Heart left ventricle (tissue), 16 donors: ENCODE measurements at regions not wholly inside any gene's neighbourhood (a gene's known extent, or its start where the extent isn't known, plus 50 kb on each side); places are given as distances from the start of the nearest gene placed in this dataset.

Source experiments
- ATAC-seq, 4 donors: fragments of 200-7000 bp; cut with Tn5 transposase; one replicate each; pipeline ENCODE4 v1.9.1; 2020 to 2022; ENCODE audit warnings: moderate library complexity in 4 of 4, mild to moderate bottlenecking in 3 of 4, moderate number of reproducible peaks in 1 of 4
- DNase-seq, 5 donors: peaks; one replicate each; pipeline ENCODE4 v3.0.0-alpha.2; 2020
- H3K27ac ChIP-seq, 12 donors: fragments of 200-600 bp; sonication (generic) in 4 of 12; one replicate each; pipeline versions ENCODE4 v1.5.0 to v1.8.0; 2016 to 2022; ENCODE audit warnings: mild to moderate bottlenecking in 2 of 12
- H3K27me3 ChIP-seq, 9 donors: fragments of 200-600 bp; sonication (generic) in 2 of 9; one replicate each; pipeline versions ENCODE4 v1.5.1 to v1.8.0; 2016 to 2022; ENCODE audit warnings: mild to moderate bottlenecking in 3 of 9
- H3K36me3 ChIP-seq, 9 donors: fragments of 200-600 bp; sonication (generic) in 2 of 9; one replicate each; pipeline versions ENCODE4 v1.5.0 to v1.8.0; 2018 to 2022; ENCODE audit warnings: mild to moderate bottlenecking in 2 of 9
- H3K4me1 ChIP-seq, 12 donors: fragments of 200-600 bp; sonication (generic) in 4 of 12; one replicate each; pipeline versions ENCODE4 v1.5.0 to v1.8.0; 2016 to 2022; ENCODE audit warnings: mild to moderate bottlenecking in 3 of 12
- H3K4me3 ChIP-seq, 12 donors: fragments of 200-600 bp; sonication (generic) in 4 of 12; one replicate each; pipeline versions ENCODE4 v1.5.0 to v1.8.0; 2017 to 2022; ENCODE audit warnings: mild to moderate bottlenecking in 9 of 12, moderate library complexity in 4 of 12
- H3K9me3 ChIP-seq, 12 donors: fragments of 200-600 bp; sonication (generic) in 4 of 12; one replicate each; pipeline versions ENCODE4 v1.5.0 to v1.8.0; 2016 to 2022; ENCODE audit warnings: mild to moderate bottlenecking in 1 of 12
- POLR2A ChIP-seq, 2 donors: fragments of 450-650 bp; IDR thresholded peaks; one replicate each; pipeline ENCODE4 v1.6.1; 2017; ENCODE audit warnings: antibody characterized with exemption in 2 of 2, mild to moderate bottlenecking in 2 of 2, moderate library complexity in 2 of 2
- WGBS, 4 donors: extraction: QIAGEN DNeasy Blood & Tissue Kit in 2 of 4; methylation state at CpG; one replicate each; pipeline versions ENCODE4 v1.1.5 to v1.1.7; 2013 to 2018; 5-methylcytosine and 5-hydroxymethylcytosine counted together
- intact Hi-C, 10 donors: fragments of 100-400 bp; cut with DNase I; formaldehyde crosslinking; loops; one replicate each; pipeline versions ENCODE4 v1.11.1 to v1.14.2; 2022
- TF ChIP-seq, protein P1 (sequence below), 12 donors: fragments of 200-600 bp; sonication (generic) in 4 of 12; IDR thresholded peaks; one replicate each; pipeline versions ENCODE4 v1.5.0 to v1.8.0; 2018 to 2022; ENCODE audit warnings: antibody characterized with exemption in 12 of 12, mild to moderate bottlenecking in 5 of 12
- donor health status: ischemic (EF 13 %, LVEDD 7.1; RV severe dilation, severe dysfunction).
- donor health status: healthy with polysubstance abuse.
- donor health status: DM: no; HTN: yes; CAD: no.
- donor health status: DM: no; HTN: no; CAD: no.
- donor health status: ischemic (EF 25% LVEDD 6.9; RV normal size, moderate dysfunction).
- donor health status: ischemic (EF 25% LVEDD 5.7; RV mildly dilated, moderate dysfunction).
- donor health status: healthy.
- donor health status: DM: yes; HTN: yes; CAD: no.
- donor health status: ischemic (EF 35%, LVEDD 5.7; RV mildly dilated, moderate dysfunction).
- donor health status: nonischemic (EF 11% LVEDD 7.7; RV severe dilation, severe dysfunction).
- donor health status: DM: yes; HTN: yes; CAD: no.
- donor health status: PGD.
- donor health status: ischemic (EF 29% LVEDD 5.4; RV normal size, mild dysfunction).
- donor health status: nonischemic (EF 23%, LVEDD 6.1; RV moderate dilation, normal function).

DNA sequence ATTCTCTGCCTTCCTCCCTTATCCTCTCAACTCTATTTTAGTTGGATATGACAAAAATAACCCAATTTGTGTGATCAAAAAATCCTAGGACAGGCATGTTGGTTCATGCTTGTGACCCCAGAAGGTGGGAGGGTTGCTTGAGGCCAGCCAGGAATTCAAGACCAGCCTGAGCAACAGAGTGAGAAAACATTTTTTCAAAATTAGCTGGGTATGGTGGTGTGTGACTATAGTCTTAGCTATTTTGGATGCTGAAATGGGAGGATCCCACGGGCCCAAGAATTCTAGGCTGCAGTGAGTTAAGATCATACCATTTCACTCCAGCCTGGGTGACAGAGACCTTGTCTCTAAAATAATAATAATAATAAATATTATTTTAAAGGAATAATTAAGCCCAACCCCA is 1383.1 kb upstream of the ADGRL2 start:
- H3K4me3 ChIP-seq, result no peak overlapping the region
- DNase-seq (no peak), ATAC-seq (no peak)
- H3K9me3 ChIP-seq, result peaks cover 0 to 8% (median 0%) of the 10 kb centered on the region in 12 donors
- H3K27ac ChIP-seq, result no peak overlapping the region
- no peaks in the 10 kb centered on the region for H3K27me3 ChIP-seq
- 67 to 86% (median 72%) methylated on average over 1 of the region's 1 CpG for WGBS, 4 donors
- H3K36me3 ChIP-seq, result no peaks in the 10 kb centered on the region
- no peaks in the 10 kb centered on the region for H3K4me1 ChIP-seq
- intact Hi-C loops, result no loop called here
- TF ChIP-seq, protein P1, sequence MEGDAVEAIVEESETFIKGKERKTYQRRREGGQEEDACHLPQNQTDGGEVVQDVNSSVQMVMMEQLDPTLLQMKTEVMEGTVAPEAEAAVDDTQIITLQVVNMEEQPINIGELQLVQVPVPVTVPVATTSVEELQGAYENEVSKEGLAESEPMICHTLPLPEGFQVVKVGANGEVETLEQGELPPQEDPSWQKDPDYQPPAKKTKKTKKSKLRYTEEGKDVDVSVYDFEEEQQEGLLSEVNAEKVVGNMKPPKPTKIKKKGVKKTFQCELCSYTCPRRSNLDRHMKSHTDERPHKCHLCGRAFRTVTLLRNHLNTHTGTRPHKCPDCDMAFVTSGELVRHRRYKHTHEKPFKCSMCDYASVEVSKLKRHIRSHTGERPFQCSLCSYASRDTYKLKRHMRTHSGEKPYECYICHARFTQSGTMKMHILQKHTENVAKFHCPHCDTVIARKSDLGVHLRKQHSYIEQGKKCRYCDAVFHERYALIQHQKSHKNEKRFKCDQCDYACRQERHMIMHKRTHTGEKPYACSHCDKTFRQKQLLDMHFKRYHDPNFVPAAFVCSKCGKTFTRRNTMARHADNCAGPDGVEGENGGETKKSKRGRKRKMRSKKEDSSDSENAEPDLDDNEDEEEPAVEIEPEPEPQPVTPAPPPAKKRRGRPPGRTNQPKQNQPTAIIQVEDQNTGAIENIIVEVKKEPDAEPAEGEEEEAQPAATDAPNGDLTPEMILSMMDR (IDR thresholded peaks at IDR 0.05), result no peak
- no peak for TF ChIP-seq POLR2A (IDR thresholded peaks at IDR 0.05)

DNA sequence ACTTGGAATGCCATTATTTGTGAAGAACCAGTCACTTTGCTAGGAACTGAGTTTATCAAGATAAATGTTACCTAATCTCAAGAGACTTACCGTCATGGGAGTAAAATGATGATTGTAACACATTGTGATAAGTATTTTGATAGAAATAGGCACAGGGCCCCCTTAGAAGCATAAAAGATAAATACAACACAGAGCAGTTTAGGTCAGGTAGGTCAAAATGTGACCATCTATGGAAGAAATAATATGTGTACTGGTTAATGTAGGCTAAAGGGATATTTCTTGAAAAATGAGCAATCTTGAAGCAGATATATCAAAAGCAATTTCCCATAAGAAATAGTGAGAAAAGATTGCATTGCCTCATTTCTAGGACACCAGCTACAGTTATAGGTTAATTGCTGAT is 1386.8 kb upstream of the ADGRL2 start:
- no peak overlapping the region for H3K4me3 ChIP-seq
- no peaks in the 10 kb centered on the region for H3K36me3 ChIP-seq
- intact Hi-C loops, result no loop called here
- peaks cover 0 to 3% (median 0%) of the 10 kb centered on the region in 12 donors for H3K9me3 ChIP-seq
- 45 to 60% (median 57%) methylated on average over 1 of the region's 1 CpG for WGBS, 4 donors
- H3K27ac ChIP-seq, result no peak overlapping the region
- ATAC-seq (no peak), DNase-seq (no peak)
- TF ChIP-seq, protein P1 (IDR thresholded peaks at IDR 0.05), result no peak
- TF ChIP-seq POLR2A (IDR thresholded peaks at IDR 0.05), result no peak
- no peaks in the 10 kb centered on the region for H3K27me3 ChIP-seq
- H3K4me1 ChIP-seq, result no peaks in the 10 kb centered on the region

DNA sequence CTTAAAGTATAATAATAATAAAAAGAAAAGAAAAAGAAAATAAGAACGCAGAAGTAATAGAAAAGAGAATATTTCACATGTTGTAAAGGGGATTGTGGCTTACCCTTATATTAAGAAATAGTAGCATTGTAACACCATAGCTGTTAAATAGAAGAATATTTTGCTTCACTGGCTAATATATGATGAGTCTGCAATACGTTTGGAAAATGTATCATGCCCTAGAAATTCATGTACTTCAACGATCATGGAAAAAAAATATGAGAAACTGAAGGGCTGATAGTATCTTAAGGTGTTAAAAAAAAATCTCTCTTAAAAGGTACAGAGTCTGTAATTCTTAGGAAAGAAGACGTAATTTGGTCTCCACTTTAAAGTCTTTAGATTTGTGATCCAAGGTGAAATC is 1390.5 kb upstream of the ADGRL2 start:
- no peaks in the 10 kb centered on the region for H3K27me3 ChIP-seq
- H3K27ac ChIP-seq, result no peak overlapping the region
- TF ChIP-seq POLR2A (IDR thresholded peaks at IDR 0.05), result no peak
- TF ChIP-seq, protein P1 (IDR thresholded peaks at IDR 0.05), result no peak
- DNase-seq, result no peak
- WGBS, 4 donors, result 78 to 87% (median 81%) methylated on average over 4 of the region's 4 CpGs
- no peak for ATAC-seq
- H3K9me3 ChIP-seq, result no peaks in the 10 kb centered on the region
- H3K4me3 ChIP-seq, result no peak overlapping the region
- no peaks in the 10 kb centered on the region for H3K36me3 ChIP-seq
- intact Hi-C loops, result no loop called here
- H3K4me1 ChIP-seq, result no peaks in the 10 kb centered on the region

DNA sequence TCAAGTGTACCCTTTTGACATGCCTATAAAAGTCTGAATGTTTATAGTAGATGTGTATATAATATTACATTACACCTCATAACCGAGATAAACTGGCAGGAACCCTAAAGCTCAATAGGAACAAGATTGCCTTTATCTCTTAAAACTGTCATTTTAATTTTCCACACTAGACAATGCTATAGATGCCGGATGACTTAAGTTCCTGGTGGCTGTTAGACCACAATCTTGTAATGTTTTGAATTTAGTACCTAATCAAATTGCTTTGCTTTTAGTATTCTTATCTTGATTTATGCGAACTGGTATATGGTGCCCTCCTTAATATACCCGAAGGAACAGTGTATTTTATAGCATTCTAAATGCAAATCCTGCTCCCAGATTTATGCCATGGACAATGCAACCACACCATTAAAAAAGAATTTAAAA is 1397.0 kb upstream of the ADGRL4 start:
- WGBS, 4 donors, result 64 to 75% (median 70%) methylated on average over 4 of the region's 4 CpGs
- no peak for DNase-seq
- TF ChIP-seq POLR2A (IDR thresholded peaks at IDR 0.05), result no peak
- TF ChIP-seq, protein P1 (IDR thresholded peaks at IDR 0.05), result no peak
- Histone ChIP-seq H3K27me3 (no peaks in the 10 kb centered on the region), H3K9me3 (peaks cover 0 to 7% (median 0%) of the 10 kb centered on the region in 12 donors), H3K4me1 (no peaks in the 10 kb centered on the region), H3K27ac (no peak overlapping the region), H3K4me3 (no peak overlapping the region), H3K36me3 (no peaks in the 10 kb centered on the region)
- ATAC-seq, result no peak
- intact Hi-C loops, result no loop called here
